GM19467 (cell line): ENCODE measurements at regions not wholly inside any gene's neighbourhood (a gene's known extent, or its start where the extent isn't known, plus 50 kb on each side); places are given as distances from the start of the nearest gene placed in this dataset.
"Not testable (repeated sequence)": the region's sequence is repeated elsewhere in the genome, so short reads cannot be mapped to it uniquely, and the experiment has no call there.

Source experiments
- ATAC-seq: cut with Tn5 transposase; IDR thresholded peaks from one replicate; pipeline ENCODE4 v1.9.1; 2021; ENCODE audit warnings: mild to moderate bottlenecking, moderate library complexity; ENCODE audit not compliant: unreplicated experiment

DNA sequence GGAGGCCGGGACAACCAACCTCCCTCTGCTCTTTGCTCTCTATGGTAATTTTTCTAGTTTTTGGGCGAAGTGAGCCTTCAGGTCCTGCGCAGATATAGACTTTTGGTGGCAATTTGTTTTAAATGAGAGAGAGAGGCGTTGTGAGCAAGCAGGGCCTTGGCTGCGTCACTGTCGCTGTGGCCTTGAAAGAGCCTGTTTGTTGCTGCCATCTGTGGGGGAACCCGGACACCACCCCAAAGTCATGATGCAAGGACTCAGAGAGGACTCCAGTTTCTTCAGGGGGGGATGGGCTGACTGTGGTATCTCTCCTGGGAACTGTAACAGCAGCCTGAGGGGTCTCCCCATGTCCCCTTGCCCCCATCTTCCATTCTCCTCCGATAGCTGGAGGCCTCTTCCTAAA, 462.7 kb upstream of the SULF2 start:
- no peak for ATAC-seq

DNA sequence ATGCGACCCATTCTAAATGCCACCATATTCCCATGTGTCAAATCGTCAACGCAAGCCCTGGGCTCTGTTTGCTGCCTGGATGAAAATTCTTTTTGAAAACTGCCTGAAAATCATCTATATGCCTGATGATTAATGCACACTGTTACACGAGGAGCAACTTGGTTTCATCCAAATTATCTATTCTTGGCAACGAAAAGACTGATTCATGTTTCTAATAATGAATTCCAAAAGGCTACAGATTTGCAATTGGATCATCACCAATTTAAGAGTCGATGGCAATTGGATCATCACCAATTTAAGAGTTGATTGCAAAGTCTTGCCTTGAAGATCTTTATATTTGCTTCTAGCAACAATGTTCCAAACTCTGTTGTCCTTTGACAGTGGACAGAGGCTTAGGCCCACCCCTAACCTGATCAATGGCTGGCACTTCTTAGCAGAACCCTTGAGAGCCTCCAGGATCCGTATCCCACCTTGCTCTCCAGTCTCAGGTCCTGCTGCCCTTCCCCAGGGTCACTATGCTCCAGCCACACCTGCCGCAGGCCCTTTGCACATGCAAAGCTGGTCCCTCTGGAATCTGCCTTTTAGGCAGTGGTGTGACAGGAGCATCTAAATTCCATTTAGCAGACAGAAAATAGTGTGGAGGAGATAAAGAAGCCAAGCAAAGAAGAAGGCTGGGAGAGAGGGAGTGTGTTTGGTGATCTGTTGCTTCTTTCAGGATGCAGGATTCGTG, 460.9 kb upstream of the SULF2 start:
- ATAC-seq, result no peak

DNA sequence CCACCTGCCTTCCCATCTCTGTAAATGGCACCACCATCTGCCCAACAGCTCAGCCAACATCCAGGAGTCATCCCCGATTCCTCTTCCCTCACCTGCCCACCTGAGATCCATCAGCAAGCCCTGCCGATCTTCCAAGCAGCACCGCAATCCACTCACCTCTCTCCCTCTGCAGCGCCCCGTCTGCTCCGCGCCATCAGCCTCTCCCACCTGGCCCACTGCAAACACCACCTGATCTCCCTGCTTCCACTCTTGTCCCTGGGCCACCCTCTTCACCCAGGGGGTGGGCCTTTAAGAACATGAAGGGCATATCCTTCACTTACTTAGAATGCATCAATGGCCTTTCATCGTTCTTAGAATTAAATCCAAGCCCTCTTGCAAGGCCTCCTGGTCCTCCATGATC, 457.3 kb upstream of the SULF2 start:
- no peak for ATAC-seq

DNA sequence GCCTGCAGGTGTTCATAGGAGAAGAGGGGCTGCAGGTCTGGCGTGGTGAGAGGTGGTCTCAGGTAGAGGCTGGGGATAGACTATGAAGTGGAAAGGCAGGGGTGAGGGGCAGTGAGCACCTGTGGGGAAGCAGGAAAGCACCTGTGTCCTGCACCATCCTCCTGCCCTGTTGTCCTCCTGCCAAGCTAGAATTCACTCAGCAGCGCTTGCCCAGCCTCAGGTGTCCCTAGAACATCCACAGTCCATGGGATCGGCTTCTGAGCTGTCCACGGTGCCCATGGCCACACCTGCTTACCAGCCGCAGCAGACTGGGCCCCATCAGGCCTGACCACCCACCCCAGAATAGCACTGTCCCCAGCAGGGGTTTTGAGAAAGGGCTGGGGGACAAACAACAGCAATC, 456.2 kb upstream of the SULF2 start:
- no peak for ATAC-seq

DNA sequence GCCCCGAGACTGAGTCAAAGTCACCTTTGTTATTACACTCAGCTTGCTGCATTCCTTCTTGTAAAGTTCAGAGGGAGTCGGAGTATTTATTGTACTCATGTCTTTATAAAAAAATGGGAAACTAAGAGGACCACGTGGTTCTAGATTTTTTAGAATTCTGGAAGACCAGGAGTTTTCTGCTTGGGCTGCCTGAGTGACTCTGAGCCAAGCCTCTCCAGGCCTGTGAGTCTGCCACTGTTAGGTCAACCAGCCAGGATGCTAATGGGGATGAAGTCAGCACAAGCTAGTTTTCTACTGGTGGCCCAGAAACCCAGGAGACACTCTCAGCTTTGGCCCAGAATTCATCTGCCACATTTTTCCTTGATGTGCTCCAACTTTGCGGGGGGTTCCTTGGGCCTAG, 453.5 kb upstream of the SULF2 start:
- ATAC-seq, result no peak

DNA sequence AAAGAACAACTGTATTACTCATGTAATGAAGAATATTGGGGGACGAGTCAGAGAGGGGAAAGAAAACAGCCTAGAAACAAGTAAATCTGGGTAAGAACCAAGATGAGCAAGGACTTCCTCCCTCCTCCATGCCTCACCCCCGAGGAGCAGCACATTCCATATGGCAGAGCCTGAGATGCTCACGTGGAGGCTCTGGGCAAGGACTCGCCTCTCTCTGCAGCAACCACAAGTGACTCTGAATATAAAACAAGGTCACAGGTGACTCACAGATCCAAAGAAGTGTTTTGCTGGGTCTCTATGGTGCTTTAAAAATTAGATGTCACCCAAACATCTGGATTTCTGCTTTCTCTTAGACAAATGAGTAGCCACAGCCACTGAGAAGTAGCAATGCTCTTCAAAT, 453.0 kb upstream of the SULF2 start:
- no peak for ATAC-seq

GRCh38 chr20:48236000-48236970, 451.0 kb upstream of the SULF2 start:
- no peak for ATAC-seq

- no peak for ATAC-seq
These were observed 449.7 kb upstream of the SULF2 start for GRCh38 chr20:48234951-48235350.

GRCh38 chr20:48231253-48231930, 446.1 kb upstream of the SULF2 start:
- ATAC-seq, result no peak

DNA sequence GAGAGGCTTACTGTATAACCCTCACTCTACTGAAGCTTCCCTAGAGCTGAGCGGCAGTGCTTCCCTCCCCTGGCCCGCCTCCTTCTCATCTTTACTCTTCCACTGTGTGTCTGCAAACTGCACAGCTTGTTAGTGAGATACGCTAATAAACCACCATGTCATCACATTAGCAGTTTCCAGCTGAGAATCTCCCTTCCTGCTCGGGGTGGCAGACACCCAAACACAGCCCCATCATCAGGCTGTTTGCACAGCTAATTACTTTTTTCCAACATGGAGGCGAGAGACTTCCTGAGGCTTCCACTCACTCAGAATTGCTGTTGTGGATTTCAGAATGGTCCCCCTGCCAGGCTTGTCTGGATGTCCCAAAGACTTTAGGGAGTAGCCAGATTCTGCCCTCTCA, 444.9 kb upstream of the SULF2 start:
- no peak for ATAC-seq

DNA sequence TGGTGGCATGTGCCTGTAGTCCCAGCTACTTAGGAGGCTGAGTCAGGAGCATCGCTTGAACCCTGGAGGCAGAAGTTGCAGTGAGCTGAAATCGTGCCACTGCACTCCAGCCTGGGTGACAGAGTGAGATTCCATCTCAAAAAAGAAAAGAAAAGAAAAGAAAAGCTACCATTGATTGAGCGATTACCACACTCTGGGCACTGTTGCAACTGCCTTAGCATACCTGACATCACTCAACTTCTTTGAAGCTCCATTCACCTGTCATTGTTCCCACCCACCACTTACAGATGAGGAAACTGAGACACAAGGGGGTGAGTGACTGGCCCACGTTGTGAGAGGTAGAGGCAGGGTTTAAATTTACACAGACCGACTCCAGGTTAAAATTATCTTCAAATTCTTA, 442.1 kb upstream of the SULF2 start:
- ATAC-seq, result no peak

DNA sequence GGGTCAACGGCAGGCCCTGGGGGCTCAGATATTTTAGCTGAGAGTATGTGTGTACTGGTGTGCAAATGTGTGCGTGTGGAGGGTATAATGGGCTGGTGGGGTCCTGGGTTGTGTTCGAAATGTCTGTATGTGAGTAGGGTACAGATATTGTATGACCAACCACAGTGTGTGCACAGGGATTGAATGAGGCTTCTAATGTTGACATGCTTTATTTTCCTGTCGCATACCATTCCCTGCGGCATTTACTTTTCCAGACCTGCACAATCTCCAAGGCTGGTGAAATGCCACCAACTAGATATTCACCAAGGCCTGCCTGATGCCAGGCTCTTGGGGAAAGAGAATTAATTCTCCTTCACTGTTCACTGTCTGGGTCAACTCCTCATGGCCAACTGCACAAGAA, 441.4 kb upstream of the SULF2 start:
- no peak for ATAC-seq

- ATAC-seq, result no peak
These were observed 439.3 kb upstream of the SULF2 start for GRCh38 chr20:48224533-48225050.

DNA sequence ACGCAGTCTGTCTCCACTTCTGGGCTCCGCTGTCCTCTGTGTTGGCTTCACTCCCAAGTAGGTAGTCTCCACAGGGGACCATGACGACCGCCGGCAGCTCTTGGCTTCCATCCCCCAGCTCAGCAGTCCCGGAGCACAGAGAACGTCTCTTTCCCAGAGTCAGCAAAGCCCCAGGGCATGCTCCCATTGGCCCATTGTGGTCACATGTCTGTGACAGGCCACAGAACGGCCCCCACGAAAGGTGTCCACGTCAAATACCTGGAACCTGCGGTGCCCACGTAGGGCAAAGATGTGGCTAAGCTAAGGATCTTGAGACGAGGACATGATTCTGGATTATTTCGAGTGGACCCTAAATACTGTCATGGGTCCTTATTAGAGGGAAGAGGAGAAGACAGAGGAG, 438.4 kb upstream of the SULF2 start:
- no peak for ATAC-seq

DNA sequence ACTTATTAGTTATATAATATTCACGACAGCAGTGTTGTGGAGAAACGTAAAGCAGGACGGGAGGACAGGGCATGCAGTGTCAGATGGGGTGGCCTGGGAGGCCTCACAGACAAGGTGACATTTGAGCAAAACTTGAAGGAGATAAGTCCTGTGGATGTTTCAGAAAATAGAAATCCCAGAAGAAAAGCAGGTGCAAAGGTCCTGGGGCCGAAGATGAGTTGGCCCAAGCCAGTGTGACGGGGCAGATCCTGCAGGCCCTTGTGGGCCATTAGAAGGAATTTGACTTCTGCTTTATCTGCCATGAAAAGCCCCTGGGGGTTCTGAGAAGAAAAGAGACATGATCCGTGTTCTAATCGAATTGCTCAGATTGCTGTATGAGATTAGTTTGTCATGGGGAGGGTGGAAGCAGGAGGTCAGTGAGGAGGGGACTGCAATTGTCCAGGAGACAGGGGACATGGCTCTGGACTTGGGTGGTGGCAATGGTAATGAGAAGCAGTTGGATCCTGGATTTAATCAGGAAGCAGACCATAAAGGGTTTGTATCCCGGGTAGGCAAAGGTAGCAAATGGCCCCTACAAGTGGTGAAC, 437.4 kb upstream of the SULF2 start:
- ATAC-seq, result no peak

DNA sequence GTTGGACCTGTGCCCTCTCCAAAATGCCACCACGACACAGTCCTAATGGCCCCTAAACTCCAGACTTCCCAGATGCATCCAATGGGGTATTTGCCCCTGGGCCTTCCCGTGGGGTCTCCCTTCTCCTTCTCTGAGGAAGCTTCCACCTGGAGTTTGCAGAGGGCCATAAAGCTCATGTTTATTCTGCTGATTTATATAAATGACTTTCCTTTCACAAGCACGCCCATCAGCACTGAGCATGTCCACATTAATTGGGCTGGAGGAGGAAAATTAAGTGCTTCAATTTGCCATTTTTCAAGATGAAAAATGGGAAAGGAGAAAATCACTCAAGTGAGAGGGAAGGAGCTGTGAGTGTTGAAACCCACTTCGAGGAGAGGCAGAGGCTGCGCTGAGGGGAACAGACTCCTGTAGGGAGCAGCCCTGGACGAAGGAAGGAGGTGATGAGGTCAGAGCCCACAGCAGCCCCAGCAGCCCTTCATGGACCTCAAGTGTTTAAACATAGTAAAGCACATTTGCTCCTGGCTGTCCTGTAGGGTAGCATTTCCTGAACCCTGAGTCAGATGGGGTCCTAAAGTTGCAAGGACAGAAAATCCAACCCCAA, 434.9 kb upstream of the SULF2 start:
- ATAC-seq, result no peak

GRCh38 chr20:48219306-48219705, 434.0 kb upstream of the SULF2 start:
- ATAC-seq, result no peak

DNA sequence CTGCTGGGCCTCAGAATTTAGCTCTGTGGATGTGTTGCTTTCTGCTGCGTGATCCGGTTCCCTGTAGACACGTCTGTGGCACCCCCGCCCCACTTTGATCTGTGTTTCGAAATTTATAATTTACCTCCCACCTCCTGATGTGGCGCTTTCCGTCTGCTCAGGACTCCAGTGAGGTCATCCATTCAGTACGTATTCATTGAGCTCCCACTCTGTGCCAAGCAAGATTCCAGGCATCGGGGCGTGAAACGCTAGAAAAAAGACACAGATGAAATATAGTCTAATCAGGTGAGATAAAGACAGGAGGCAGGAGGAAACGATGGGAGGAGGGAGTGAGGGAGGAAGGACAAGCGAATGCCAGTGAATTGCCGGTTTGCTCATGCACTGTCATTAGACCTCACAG, 431.9 kb upstream of the SULF2 start:
- ATAC-seq, result no peak

DNA sequence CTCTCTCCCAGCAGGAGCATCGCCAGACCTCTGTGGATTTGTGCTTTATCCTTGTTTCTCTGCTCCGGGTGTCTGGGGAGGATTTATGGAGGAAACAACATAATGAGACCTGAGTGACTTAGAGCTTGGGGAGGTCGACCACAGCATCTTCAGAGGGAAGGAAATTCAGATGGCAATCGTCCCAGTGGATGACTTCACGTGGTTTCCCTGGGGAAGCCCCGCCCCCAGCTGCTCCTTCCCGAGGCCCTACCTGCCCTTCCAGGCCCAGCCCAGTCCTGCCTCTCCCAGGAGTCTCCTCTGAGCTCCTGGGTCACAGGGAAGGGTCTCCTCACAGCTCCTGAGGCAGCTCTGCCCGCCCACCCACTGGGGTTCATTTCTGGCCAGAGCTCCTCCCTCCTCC, 430.3 kb upstream of the SULF2 start:
- ATAC-seq, result no peak

GRCh38 chr20:48214601-48215000, 429.3 kb upstream of the SULF2 start:
- ATAC-seq, result no peak

DNA sequence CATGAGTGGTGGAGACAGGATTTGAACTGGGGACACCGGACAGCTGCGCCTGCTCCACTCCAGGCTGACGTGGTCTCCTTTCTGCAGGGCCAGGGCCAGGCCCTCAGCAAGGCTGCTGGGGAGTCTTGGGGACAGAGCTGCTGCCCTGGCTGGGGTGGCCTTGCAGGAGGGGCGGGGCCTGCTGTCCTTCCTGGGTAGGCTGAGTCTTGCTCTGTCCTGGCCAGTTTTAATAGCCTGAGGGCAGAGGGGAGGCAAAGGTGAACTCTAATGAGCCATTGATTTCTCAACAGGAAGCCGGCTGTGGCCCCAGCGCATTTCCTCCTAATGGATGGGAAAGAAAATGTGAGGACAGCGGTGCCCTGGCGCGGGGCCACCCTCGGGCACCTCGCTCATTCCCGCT, 428.4 kb upstream of the SULF2 start:
- not testable (repeated sequence) for ATAC-seq
